ENCODE measurements at regions not wholly inside any gene's neighbourhood (a gene's known extent, or its start where the extent isn't known, plus 50 kb on each side); places are given as distances from the start of the nearest gene placed in this dataset.

- DNase-seq (ENCODE audit: low read depth): no peak
- TF ChIP-seq, protein P1, sequence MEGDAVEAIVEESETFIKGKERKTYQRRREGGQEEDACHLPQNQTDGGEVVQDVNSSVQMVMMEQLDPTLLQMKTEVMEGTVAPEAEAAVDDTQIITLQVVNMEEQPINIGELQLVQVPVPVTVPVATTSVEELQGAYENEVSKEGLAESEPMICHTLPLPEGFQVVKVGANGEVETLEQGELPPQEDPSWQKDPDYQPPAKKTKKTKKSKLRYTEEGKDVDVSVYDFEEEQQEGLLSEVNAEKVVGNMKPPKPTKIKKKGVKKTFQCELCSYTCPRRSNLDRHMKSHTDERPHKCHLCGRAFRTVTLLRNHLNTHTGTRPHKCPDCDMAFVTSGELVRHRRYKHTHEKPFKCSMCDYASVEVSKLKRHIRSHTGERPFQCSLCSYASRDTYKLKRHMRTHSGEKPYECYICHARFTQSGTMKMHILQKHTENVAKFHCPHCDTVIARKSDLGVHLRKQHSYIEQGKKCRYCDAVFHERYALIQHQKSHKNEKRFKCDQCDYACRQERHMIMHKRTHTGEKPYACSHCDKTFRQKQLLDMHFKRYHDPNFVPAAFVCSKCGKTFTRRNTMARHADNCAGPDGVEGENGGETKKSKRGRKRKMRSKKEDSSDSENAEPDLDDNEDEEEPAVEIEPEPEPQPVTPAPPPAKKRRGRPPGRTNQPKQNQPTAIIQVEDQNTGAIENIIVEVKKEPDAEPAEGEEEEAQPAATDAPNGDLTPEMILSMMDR (conservative IDR thresholded peaks at IDR 0.05; ENCODE audit: low read length): no peak
- no peak overlapping the region for H3K4me3 ChIP-seq (ENCODE audit: low read length)
These were observed 91.1 kb downstream of the IRF8 start for GRCh38 chr16:85989863-85990643.

DNA sequence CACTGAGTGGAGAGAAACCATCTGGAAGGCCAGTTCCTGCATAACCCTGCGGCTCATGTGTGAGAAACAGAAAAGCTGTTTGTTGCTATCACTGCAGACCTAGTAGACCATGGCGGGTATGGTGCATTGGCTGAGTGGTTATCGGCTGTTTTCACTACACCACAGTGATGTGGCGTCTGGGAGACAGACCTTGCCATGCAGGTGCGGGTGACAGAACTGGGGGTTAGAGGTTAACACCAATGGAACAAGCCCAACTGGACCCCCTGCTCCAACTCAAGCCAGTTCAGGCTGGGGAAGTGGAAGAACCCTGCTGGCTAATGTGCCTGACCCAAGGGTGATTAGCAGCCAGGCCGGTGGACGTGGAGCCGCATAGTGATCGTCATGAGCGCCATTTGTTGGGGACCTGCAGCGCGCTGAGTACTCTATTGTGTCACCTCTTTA, 91.9 kb downstream of the IRF8 start:
- TF ChIP-seq, protein P1 (conservative IDR thresholded peaks at IDR 0.05; ENCODE audit: low read length): no peak
- H3K4me3 ChIP-seq (ENCODE audit: low read length): no peak overlapping the region
- DNase-seq (ENCODE audit: low read depth): no peak

- H3K4me3 ChIP-seq (ENCODE audit: low read length): no peak overlapping the region
- no peak for DNase-seq (ENCODE audit: low read depth)
- TF ChIP-seq, protein P1 (conservative IDR thresholded peaks at IDR 0.05; ENCODE audit: low read length): no peak
These were observed 92.5 kb downstream of the IRF8 start for GRCh38 chr16:85991425-85991824.

GRCh38 chr16:85991856-85992255, 92.9 kb downstream of the IRF8 start:
- TF ChIP-seq, protein P1 (conservative IDR thresholded peaks at IDR 0.05; ENCODE audit: low read length): no peak
- DNase-seq (ENCODE audit: low read depth): no peak
- no peak overlapping the region for H3K4me3 ChIP-seq (ENCODE audit: low read length)

GRCh38 chr16:85992359-85992758, 93.4 kb downstream of the IRF8 start:
- DNase-seq (ENCODE audit: low read depth): no peak
- H3K4me3 ChIP-seq (ENCODE audit: low read length): no peak overlapping the region
- TF ChIP-seq, protein P1 (conservative IDR thresholded peaks at IDR 0.05; ENCODE audit: low read length): no peak

GRCh38 chr16:85992779-85993178, 93.8 kb downstream of the IRF8 start:
- TF ChIP-seq, protein P1 (conservative IDR thresholded peaks at IDR 0.05; ENCODE audit: low read length): no peak
- no peak overlapping the region for H3K4me3 ChIP-seq (ENCODE audit: low read length)
- DNase-seq (ENCODE audit: low read depth): no peak
